Transverse colon (tissue), 4 donors: ENCODE measurements at regions not wholly inside any gene's neighbourhood (a gene's known extent, or its start where the extent isn't known, plus 50 kb on each side); places are given as distances from the start of the nearest gene placed in this dataset.

Source experiments
- CTCF ChIP-seq, 5 experiments: fragments of 200-600 bp in 3 of 5; fragments of 450-650 bp in 2 of 5; sonication (generic) in 3 of 5; IDR thresholded peaks; 1 replicate in 2 of 5; 2 replicates in 3 of 5; pipeline ENCODE4 v1.5.1; 2016 to 2017; ENCODE audit warnings: antibody characterized with exemption in 5 of 5, inconsistent platforms in 3 of 5, mild to moderate bottlenecking in 2 of 5, moderate library complexity in 1 of 5
- POLR2A ChIP-seq: fragments of 450-650 bp; IDR thresholded peaks from one replicate; pipeline ENCODE4 v1.6.1; 2016; ENCODE audit warnings: antibody characterized with exemption, mild to moderate bottlenecking, moderate library complexity
- POLR2AphosphoS5 ChIP-seq, 3 donors: sonication (generic); formaldehyde crosslinking; IDR thresholded peaks; one replicate each; pipeline ENCODE4 v1.6.1; 2016; ENCODE audit warnings: antibody characterized with exemption in 3 of 3

DNA sequence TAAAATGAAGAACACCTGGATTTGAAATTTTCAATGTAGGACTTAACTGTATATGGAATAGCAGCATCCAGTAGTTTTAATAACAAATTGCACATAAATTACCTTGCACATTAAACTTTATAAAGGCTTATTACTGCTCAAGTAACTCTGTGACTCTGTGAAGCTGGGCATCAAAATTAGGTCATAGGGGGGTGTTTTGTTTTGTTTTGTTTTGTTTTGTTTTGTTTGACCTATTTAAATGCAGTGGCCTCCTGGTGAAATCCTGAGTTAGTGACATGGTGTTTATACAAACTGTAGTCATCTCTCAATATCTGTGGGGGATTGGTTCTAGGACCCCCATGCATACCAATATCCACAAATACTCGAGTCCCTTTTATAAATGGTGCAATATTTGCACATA is 51.9 kb upstream of the ADAD1 start:
- TF ChIP-seq POLR2A (no peak), CTCF (IDR thresholded peaks at IDR 0.05) (no peak), POLR2AphosphoS5 (IDR thresholded peaks at IDR 0.05) (no peak)
